Ectodermal cell (in vitro differentiated cells): ENCODE measurements at regions not wholly inside any gene's neighbourhood (a gene's known extent, or its start where the extent isn't known, plus 50 kb on each side); places are given as distances from the start of the nearest gene placed in this dataset.

ENCODE experiments used
- H3K27ac ChIP-seq: 2 replicates; pipeline ENCODE4 v1.7.0; 2013; ENCODE audit warnings: mild to moderate bottlenecking, low read depth, low read length; ENCODE audit not compliant: insufficient read depth, poor library complexity, severe bottlenecking
- H3K27me3 ChIP-seq: 2 replicates; pipeline ENCODE4 v1.7.0; 2013; ENCODE audit warnings: mild to moderate bottlenecking, low read length; ENCODE audit not compliant: insufficient read depth, control insufficient read depth, poor library complexity, severe bottlenecking
- H3K36me3 ChIP-seq: one replicate; pipeline ENCODE4 v1.7.0; 2013; ENCODE audit warnings: low read length; ENCODE audit not compliant: control insufficient read depth, insufficient read depth
- H3K4me1 ChIP-seq: one replicate; pipeline ENCODE4 v1.7.0; 2013; ENCODE audit warnings: low read length; ENCODE audit not compliant: control insufficient read depth, insufficient read depth
- H3K4me3 ChIP-seq: 2 replicates; pipeline ENCODE4 v1.7.0; 2013; ENCODE audit warnings: low read depth, low read length, control low read depth; ENCODE audit not compliant: insufficient read depth
- H3K9me3 ChIP-seq: 2 replicates; pipeline ENCODE4 v1.7.0; 2013; ENCODE audit warnings: mild to moderate bottlenecking, low read length, moderate library complexity; ENCODE audit not compliant: control insufficient read depth
- WGBS, 2 experiments: methylation state at CpG; one replicate each; pipeline ENCODE4 v1.1.7; 2013; ENCODE audit warnings: missing lambda C conversion rate in 2 of 2; 5-methylcytosine and 5-hydroxymethylcytosine counted together

DNA sequence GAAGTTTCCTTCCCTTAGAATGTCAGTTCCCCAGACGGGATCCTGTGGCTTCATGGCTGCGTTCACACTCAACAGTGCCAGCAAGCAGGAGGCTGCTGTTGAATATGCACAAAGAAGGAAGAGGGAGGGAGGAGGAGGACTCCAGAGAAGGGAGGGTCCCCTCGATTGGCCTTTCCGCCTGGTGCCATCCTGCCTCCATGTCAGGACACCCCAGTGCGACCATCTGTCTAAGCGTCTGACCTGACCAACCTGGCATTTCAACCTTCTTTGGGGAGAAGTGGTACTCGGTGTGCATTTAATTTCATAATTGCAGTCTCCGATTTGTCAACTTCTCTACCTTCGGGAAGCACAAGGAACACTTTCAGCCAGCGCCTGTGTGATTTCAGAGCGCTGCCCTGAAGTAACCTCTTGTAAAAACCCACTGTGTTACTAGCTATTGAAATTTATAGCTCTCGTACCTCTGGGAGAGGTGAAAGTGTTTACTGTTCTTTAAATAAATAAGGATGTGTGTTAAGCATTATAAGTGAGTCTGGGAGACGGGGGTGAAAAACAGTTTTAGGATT lies 1491.9 kb downstream of the TBC1D22A start:
- Histone ChIP-seq H3K27me3 (peaks cover 3% of the 10 kb centered on the region), H3K4me1 (peaks cover 29% of the 10 kb centered on the region)
- WGBS, 2 experiments: 67 to 73% methylated on average over 13 of the region's 13 CpGs

DNA sequence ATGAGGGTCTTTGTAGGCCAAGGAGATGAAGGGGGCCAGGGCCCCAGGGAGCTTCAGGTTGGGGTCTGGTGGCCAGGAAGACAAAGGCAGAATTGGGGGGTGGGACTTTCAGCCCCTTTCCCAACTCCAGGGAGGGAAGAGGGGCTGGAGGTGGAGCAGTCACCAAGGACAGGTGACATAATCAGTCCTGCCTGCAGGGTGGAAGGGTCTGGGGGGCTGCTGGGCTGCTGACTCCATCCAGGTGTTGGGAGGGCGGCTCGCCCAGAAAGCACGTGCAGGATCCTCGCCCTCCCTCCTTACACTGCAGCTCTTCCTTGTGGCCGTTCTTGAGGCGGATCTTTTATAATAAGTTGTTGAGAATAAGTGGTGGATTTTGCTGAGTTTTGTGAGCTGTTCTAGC lies 1491.1 kb downstream of the TBC1D22A start:
- H3K27me3 ChIP-seq: peaks cover 3% of the 10 kb centered on the region
- H3K4me1 ChIP-seq: peaks cover 29% of the 10 kb centered on the region
- H3K9me3 ChIP-seq: no peaks in the 10 kb centered on the region
- H3K4me3 ChIP-seq: no peak overlapping the region
- H3K27ac ChIP-seq: no peak overlapping the region
- 86 to 94% methylated on average over 6 of the region's 6 CpGs for WGBS, 2 experiments
- H3K36me3 ChIP-seq: no peaks in the 10 kb centered on the region

More for the DNA sequence above, 1491.9 kb downstream of the TBC1D22A start:
- H3K4me3 ChIP-seq: no peak overlapping the region
- H3K9me3 ChIP-seq: no peaks in the 10 kb centered on the region
- H3K36me3 ChIP-seq: no peaks in the 10 kb centered on the region
- no peak overlapping the region for H3K27ac ChIP-seq

DNA sequence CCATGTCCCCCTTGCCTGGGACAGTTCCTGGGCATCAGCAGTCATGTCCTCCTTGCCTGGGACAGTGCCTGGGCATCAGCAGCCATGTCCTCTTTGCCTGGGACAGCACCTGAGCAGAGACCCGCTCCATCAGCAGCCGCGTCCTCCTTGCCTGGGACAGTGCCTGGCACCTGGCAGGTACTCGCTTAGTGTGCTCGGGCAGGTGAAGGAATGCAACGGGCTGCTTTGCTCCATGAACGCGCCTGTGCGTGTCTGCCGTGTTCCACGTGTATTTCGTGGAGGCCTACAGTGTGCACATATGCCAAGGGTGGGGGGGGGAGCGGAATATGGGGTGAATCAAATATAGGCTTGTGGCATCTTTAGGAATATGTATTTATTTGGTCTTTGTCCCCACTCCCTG lies 1490.7 kb downstream of the TBC1D22A start:
- WGBS, 2 experiments: 92 to 93% methylated on average over 13 of the region's 13 CpGs
- Histone ChIP-seq H3K9me3 (no peaks in the 10 kb centered on the region), H3K4me3 (no peak overlapping the region), H3K4me1 (peaks cover 25% of the 10 kb centered on the region), H3K27me3 (peaks cover 3% of the 10 kb centered on the region), H3K27ac (no peak overlapping the region), H3K36me3 (no peaks in the 10 kb centered on the region)

DNA sequence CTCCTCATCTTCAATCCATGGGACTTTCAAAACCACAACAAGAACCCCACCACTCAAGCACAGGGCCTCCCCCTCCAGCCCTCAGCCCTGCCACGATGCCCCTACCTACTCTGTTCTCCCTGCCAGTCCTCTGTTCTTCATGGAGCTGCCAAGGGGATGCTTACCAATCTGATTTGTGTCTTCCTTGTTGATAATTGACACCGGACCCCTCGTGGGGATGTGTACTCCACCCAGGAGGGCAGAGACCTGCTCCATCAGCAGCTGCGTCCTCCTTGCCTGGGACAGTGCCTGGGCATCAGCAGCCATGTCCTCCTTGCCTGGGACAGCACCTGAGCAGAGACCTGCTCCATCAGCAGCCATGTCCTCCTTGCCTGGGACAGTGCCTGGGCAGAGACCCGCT lies 1489.2 kb downstream of the TBC1D22A start:
- Histone ChIP-seq H3K27me3 (peaks cover 3% of the 10 kb centered on the region), H3K9me3 (no peaks in the 10 kb centered on the region), H3K4me1 (peaks cover 14% of the 10 kb centered on the region), H3K4me3 (no peak overlapping the region), H3K27ac (no peak overlapping the region), H3K36me3 (no peaks in the 10 kb centered on the region)
- 92 to 93% methylated on average over 4 of the region's 5 CpGs for WGBS, 2 experiments

DNA sequence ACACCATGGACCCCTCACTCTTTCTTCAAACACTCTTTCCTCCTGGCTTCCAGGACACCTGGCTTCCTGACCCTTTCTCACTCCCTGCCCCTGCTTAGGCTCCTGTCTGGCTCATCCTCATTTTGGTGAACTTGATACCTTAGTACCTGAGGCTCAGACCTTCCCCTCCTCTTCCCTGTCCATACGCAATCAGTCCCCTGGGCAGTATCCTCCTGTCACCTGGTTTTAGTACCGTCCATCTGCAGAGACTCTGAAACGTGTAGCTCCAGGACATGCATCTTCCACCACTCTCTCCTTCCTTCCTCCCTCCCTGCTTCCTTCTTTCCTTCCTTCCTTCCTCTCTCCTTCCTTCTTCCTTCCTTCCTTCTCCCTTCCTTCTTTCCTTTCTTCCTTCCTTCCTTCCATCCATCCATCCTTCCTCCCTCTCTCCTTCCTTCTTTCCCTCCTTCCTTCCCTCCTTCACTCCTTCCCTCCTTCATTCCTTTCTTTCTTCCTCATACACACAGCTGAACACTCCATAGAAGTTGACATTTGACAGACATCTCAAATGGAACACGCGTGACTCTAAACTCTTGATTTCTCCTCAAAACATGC lies 1488.6 kb downstream of the TBC1D22A start:
- no peak overlapping the region for H3K27ac ChIP-seq
- H3K9me3 ChIP-seq: no peaks in the 10 kb centered on the region
- peaks cover 3% of the 10 kb centered on the region for H3K27me3 ChIP-seq
- H3K36me3 ChIP-seq: no peaks in the 10 kb centered on the region
- H3K4me3 ChIP-seq: no peak overlapping the region
- 87 to 89% methylated on average over 5 of the region's 5 CpGs for WGBS, 2 experiments
- H3K4me1 ChIP-seq: peaks cover 14% of the 10 kb centered on the region

DNA sequence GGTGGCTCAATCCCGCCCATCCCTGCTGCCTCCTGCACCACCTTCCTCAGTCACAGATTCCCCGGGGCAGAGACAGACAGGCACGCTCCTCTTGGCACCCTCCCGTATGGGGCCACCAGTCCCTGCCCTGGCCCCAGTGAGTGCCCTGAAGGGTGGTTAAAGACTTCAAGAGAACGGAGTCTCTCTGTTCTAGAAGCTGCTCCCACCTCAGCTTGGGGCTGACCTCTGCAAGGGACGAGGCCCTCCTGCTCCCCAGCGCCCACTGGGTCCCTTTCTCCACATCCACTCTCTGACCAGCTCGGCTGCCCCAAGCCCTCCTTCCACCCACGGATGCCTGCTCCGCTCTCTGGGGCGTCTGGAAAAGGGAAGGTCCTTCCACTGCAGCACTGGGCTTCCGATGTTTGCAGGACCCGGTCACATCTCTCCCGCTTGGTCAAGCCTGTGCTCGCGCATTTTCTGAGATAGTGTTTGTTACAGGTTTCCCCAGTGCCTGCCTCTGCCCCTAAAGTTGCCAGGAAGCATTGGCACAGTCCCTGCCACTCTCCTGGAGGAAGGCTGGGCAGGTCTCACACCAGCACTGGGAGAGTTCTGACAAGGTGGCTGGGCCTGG lies 1487.9 kb downstream of the TBC1D22A start:
- Histone ChIP-seq H3K27me3 (peaks cover 3% of the 10 kb centered on the region), H3K4me1 (peaks cover 14% of the 10 kb centered on the region), H3K4me3 (no peak overlapping the region), H3K36me3 (no peaks in the 10 kb centered on the region), H3K27ac (no peak overlapping the region), H3K9me3 (no peaks in the 10 kb centered on the region)
- WGBS, 2 experiments: 89 to 91% methylated on average over 16 of the region's 16 CpGs

DNA sequence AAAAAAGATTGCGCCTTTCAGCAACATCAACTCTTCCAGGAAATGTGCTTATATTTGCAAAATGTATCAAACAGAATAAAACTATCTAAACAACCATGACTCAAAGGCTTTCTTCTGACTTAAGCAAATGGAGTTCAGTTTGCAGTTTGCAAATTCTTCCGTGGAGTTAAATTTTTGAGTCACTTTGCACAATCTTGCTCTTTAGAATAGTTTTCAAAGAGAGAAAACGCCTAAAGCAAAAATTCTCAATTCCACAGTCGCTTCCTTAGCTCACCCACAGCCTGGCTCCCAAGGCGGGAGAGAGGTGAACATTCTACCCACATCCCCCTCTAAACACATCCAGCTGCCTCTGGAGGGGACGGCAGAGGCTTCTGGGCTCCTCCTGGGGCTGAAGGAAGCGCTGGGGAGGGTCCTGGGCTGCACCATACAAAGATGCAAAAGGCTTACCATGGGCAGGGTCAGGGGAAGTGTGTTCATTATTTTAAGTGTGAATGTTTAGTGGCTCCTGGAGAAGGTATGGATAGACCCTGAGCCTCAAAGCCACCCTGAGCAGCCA lies 1487.3 kb downstream of the TBC1D22A start:
- Histone ChIP-seq H3K27me3 (peaks cover 3% of the 10 kb centered on the region), H3K4me3 (no peak overlapping the region)
- 89 to 91% methylated on average over 7 of the region's 7 CpGs for WGBS, 2 experiments

DNA sequence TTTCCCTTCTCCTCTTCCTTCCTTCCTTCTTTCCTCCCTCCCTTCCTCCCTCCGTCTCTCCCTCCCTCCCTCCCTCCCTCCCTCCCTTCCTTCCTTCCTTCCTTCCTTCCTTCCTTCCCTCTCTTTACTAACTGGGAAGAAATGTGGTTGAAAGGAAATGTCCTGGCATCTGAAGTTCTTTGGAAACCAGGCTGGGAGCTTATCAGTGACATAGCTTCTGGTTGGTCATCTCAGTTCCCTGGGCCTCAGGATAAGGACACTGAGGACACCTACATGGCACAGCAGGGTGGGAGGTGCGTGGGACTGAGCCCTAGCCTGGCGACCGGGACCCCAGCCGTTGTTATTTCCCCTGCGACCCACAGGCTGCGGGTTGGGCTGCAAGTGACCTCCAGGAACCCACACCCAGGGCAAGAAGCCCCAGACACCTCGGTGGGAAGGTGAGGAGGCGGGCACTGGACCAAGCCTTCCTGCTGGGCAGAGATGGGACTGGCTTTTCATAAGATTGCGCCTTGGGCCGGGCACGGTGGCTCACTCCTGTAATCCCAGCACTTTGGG lies 1486.5 kb downstream of the TBC1D22A start:
- H3K4me3 ChIP-seq: no peak overlapping the region
- H3K36me3 ChIP-seq: no peaks in the 10 kb centered on the region
- peaks cover 4% of the 10 kb centered on the region for H3K4me1 ChIP-seq
- H3K9me3 ChIP-seq: no peaks in the 10 kb centered on the region
- 87 to 91% methylated on average over 11 to 12 of the region's 12 CpGs for WGBS, 2 experiments
- H3K27me3 ChIP-seq: peaks cover 3% of the 10 kb centered on the region
- H3K27ac ChIP-seq: no peak overlapping the region

More for the DNA sequence above, 1487.3 kb downstream of the TBC1D22A start:
- peaks cover 12% of the 10 kb centered on the region for H3K4me1 ChIP-seq
- no peaks in the 10 kb centered on the region for H3K36me3 ChIP-seq
- H3K27ac ChIP-seq: no peak overlapping the region
- H3K9me3 ChIP-seq: no peaks in the 10 kb centered on the region

DNA sequence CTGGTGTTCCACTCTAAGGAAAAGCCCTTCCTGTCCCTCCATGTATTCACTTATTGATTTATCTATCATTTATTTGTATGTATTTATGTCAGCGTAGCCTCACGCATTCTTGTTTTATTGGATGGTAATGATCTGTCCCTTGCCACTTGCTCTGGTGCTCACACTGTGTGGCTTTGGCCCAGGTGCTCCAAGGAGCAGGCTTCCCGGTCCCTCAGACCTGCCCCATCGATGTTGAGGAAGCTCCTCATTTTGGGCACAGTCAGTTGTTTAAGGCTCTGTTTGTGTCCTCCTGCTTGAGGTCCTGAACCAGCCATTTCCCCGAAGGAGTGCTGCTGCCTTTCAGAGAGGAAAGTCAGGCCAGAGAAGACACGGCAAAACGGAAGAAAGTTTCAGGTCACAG lies 1485.4 kb downstream of the TBC1D22A start:
- Histone ChIP-seq H3K9me3 (no peaks in the 10 kb centered on the region), H3K4me1 (peaks cover 3% of the 10 kb centered on the region), H3K27me3 (peaks cover 3% of the 10 kb centered on the region), H3K4me3 (no peak overlapping the region), H3K36me3 (no peaks in the 10 kb centered on the region), H3K27ac (no peak overlapping the region)
- WGBS, 2 experiments: 95% methylated on average over 7 of the region's 7 CpGs

DNA sequence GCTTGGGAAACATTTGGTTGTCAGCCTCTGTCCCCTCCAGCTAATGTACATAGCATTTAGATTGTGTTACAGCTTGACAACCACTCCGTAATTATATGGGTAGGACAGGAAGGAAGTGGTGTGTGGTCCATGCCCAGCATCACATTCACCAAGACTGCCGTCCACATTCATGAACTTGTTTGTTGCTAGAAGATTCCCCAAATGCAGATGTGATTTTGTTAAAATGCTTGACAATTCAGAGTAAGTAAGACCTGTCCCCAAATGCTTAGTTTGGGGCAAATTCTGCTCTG lies 1482.7 kb downstream of the TBC1D22A start:
- no peaks in the 10 kb centered on the region for H3K9me3 ChIP-seq
- WGBS, 2 experiments: 94% methylated on average over 2 of the region's 2 CpGs
- no peak overlapping the region for H3K4me3 ChIP-seq
- H3K4me1 ChIP-seq: peaks cover 17% of the 10 kb centered on the region
- H3K27ac ChIP-seq: no peak overlapping the region
- H3K27me3 ChIP-seq: no peaks in the 10 kb centered on the region
- H3K36me3 ChIP-seq: no peaks in the 10 kb centered on the region
